ENCODE measurements at regions not wholly inside any gene's neighbourhood (a gene's known extent, or its start where the extent isn't known, plus 50 kb on each side); places are given as distances from the start of the nearest gene placed in this dataset.

GRCh38 chr15:25185156-25185710 lies 230.4 kb downstream of the SNRPN start:
- H3K27me3 Mint-ChIP-seq (ENCODE audit: insufficient read depth, unreplicated experiment), result no peaks in the 10 kb centered on the region
- intact Hi-C loops (cut with micrococcal nuclease; ENCODE audit: unreplicated experiment), result no loop called here
- Histone ChIP-seq H3K4me1 (no peaks in the 10 kb centered on the region), H3K9me3 (peaks cover 48% of the 10 kb centered on the region), H3K27me3 (replicated peaks; ENCODE audit: control insufficient read depth, insufficient read depth, low read length) (no peaks in the 10 kb centered on the region), H3K4me3 (ENCODE audit: low read depth, low read length) (no peak overlapping the region), H3K36me3 (ENCODE audit: control insufficient read depth, insufficient read depth, low read length) (no peaks in the 10 kb centered on the region)
- TF ChIP-seq CTCF (IDR thresholded peaks at IDR 0.05; ENCODE audit: insufficient read depth in 1 of 2, low read depth in 1 of 2, low read length in 1 of 2, severe bottlenecking in 1 of 2, unreplicated experiment in 1 of 2), result no peak
- ChIA-PET POLR2A (no interaction called here), CTCF (no interaction called here)
- H3K36me3 Mint-ChIP-seq (ENCODE audit: insufficient read depth, unreplicated experiment), result no peaks in the 10 kb centered on the region
- H3K4me1 Mint-ChIP-seq (ENCODE audit: low read depth, unreplicated experiment), result no peaks in the 10 kb centered on the region
- peaks cover 12% of the 10 kb centered on the region for H3K9me3 Mint-ChIP-seq (ENCODE audit: unreplicated experiment)
- H3K27ac Mint-ChIP-seq (ENCODE audit: unreplicated experiment), result no peak overlapping the region
- DNase-seq, result peak in 1 of 2 experiments; percentile 21
- H3K4me3 Mint-ChIP-seq (ENCODE audit: unreplicated experiment), result no peak overlapping the region
- BruUV-seq (replicated peaks), result no TSS peak

GRCh38 chr15:25185791-25186190 lies 231.0 kb downstream of the SNRPN start:
- Mint-ChIP-seq H3K4me3 (ENCODE audit: unreplicated experiment) (no peak overlapping the region), H3K27ac (ENCODE audit: unreplicated experiment) (no peak overlapping the region), H3K4me1 (ENCODE audit: low read depth, unreplicated experiment) (no peaks in the 10 kb centered on the region), H3K36me3 (ENCODE audit: insufficient read depth, unreplicated experiment) (no peaks in the 10 kb centered on the region), H3K9me3 (ENCODE audit: unreplicated experiment) (peaks cover 9% of the 10 kb centered on the region), H3K27me3 (ENCODE audit: insufficient read depth, unreplicated experiment) (no peaks in the 10 kb centered on the region)
- no TSS peak for BruUV-seq (replicated peaks)
- H3K4me1 ChIP-seq, result no peaks in the 10 kb centered on the region
- intact Hi-C loops (cut with micrococcal nuclease; ENCODE audit: unreplicated experiment), result no loop called here
- TF ChIP-seq CTCF (IDR thresholded peaks at IDR 0.05; ENCODE audit: insufficient read depth in 1 of 2, low read depth in 1 of 2, low read length in 1 of 2, severe bottlenecking in 1 of 2, unreplicated experiment in 1 of 2), result no peak
- H3K27me3 ChIP-seq (replicated peaks; ENCODE audit: control insufficient read depth, insufficient read depth, low read length), result no peaks in the 10 kb centered on the region
- POLR2A ChIA-PET, result no interaction called here
- H3K4me3 ChIP-seq (ENCODE audit: low read depth, low read length), result no peak overlapping the region
- CTCF ChIA-PET, result no interaction called here
- peaks cover 48% of the 10 kb centered on the region for H3K9me3 ChIP-seq
- H3K36me3 ChIP-seq (ENCODE audit: control insufficient read depth, insufficient read depth, low read length), result no peaks in the 10 kb centered on the region
- DNase-seq, result peak in 1 of 2 experiments; percentile 30

GRCh38 chr15:25186411-25186810 lies 231.6 kb downstream of the SNRPN start:
- DNase-seq, result no peak
- no peaks in the 10 kb centered on the region for H3K36me3 Mint-ChIP-seq (ENCODE audit: insufficient read depth, unreplicated experiment)
- no peak overlapping the region for H3K27ac Mint-ChIP-seq (ENCODE audit: unreplicated experiment)
- H3K4me3 ChIP-seq (ENCODE audit: low read depth, low read length), result no peak overlapping the region
- peaks cover 9% of the 10 kb centered on the region for H3K9me3 Mint-ChIP-seq (ENCODE audit: unreplicated experiment)
- no peak for TF ChIP-seq CTCF (IDR thresholded peaks at IDR 0.05; ENCODE audit: insufficient read depth in 1 of 2, low read depth in 1 of 2, low read length in 1 of 2, severe bottlenecking in 1 of 2, unreplicated experiment in 1 of 2)
- BruUV-seq (replicated peaks), result no TSS peak
- H3K36me3 ChIP-seq (ENCODE audit: control insufficient read depth, insufficient read depth, low read length), result no peaks in the 10 kb centered on the region
- no peaks in the 10 kb centered on the region for H3K4me1 ChIP-seq
- H3K27me3 Mint-ChIP-seq (ENCODE audit: insufficient read depth, unreplicated experiment), result no peaks in the 10 kb centered on the region
- ChIA-PET CTCF (no interaction called here), POLR2A (no interaction called here)
- H3K9me3 ChIP-seq, result peaks cover 52% of the 10 kb centered on the region
- intact Hi-C loops (cut with micrococcal nuclease; ENCODE audit: unreplicated experiment), result no loop called here
- no peak overlapping the region for H3K4me3 Mint-ChIP-seq (ENCODE audit: unreplicated experiment)
- no peaks in the 10 kb centered on the region for H3K27me3 ChIP-seq (replicated peaks; ENCODE audit: control insufficient read depth, insufficient read depth, low read length)
- no peaks in the 10 kb centered on the region for H3K4me1 Mint-ChIP-seq (ENCODE audit: low read depth, unreplicated experiment)
